ENCODE measurements at regions not wholly inside any gene's neighbourhood (a gene's known extent, or its start where the extent isn't known, plus 50 kb on each side); places are given as distances from the start of the nearest gene placed in this dataset.
"Not testable (repeated sequence)": the region's sequence is repeated elsewhere in the genome, so short reads cannot be mapped to it uniquely, and the experiment has no call there.

GRCh38 chr13:47892374-47892773, 108.7 kb downstream of the SUCLA2 start:
- no peak for DNase-seq

- DNase-seq, result no peak
These were observed 110.8 kb downstream of the SUCLA2 start for GRCh38 chr13:47890146-47890814.

- DNase-seq, result no peak
These were observed 114.8 kb downstream of the SUCLA2 start for GRCh38 chr13:47886314-47886713.

DNA sequence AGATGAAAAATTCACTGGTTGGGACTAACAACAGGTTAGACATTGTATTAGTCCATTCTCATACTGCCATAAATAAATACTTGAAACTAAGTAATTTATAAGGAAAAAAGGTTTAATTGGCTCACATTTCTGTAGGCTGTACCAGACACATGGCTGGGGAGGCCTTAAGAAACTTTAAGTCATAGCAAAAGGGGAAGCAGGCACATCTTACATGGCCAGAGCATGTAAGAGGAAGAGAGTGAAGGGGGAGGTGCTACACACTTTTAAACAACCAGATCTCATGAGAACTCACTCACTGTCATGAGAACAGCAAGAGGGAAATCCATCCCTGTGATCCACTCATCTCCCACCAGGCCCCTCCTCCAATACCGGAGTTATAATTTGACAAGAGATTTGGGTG, 125.9 kb downstream of the SUCLA2 start:
- no peak for DNase-seq

DNA sequence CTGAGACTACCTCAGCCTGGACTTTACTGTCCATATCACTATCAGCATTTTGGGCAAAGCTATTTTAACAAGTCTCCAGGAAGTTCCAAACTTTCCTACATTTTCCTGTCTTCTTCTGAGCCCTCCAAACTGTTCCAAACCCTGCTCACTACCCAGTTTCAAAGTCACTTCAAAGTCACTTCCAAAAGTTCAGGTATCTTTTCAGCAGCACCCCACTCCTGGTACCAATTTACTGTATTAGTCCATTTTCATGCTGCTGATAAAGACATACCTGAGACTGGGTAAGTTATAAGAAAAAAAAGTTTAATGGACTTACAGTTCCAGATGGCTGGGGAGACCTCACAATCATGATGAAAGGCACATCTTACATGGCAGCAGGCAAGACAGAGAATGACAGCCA, 127.1 kb downstream of the SUCLA2 start:
- not testable (repeated sequence) for DNase-seq

GRCh38 chr13:47873319-47873718, 127.8 kb downstream of the SUCLA2 start:
- DNase-seq, result not testable (repeated sequence)

DNA sequence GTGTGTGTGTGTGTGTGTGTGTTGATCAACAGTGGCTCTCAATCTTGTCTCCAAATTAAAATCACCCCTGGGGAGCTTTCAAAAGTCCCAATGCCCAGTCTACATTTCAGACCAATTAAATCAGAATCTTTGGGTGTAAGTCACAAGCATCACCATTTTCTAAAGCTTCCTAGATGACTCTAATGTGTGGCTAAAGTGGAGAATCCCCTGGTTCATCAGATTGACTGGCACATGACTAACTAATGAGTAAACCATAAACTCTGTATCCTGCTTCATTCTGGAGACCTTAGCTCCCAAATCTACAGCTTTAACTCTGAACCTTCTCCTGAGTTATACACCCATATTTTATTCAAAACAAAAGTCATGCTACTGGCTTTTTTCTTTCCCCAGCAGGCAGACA, 131.3 kb downstream of the SUCLA2 start:
- no peak for DNase-seq

DNA sequence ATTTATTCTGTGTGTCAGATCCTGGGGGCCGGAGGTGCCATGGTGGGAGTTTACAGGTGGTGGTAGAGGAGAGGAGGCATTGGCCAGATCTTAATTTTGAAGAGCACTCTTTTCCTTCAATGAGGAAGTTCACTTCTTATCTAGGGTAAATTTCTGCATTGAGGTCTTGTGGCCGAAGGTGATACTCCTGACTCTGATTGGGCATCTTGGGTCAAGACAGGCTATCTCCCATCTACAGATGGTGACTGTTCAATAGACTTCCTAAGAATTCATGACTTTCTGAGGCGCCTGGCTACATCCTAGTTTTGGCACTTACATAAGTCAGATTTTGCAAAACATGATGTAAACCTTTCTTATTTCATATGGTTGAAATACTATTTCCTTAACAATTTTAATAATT, 135.2 kb downstream of the SUCLA2 start:
- no peak for DNase-seq

DNA sequence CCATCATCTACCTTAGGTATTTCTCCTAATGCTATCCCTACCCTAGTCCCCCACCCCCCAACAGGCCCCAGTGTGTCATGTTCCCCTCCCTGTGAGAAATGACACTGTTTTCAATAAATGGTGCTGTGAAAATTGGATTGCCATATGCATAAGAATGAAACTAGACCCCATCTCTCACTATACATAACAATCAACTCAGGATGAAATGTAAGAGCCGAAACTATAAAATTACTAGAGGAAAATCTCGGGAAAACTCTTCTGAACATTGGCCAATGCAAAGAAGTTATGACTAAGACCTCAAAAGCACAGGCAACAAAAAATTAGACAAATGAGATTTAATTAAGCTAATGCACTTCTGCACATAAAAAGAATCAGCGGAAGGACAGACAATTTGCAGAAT, 138.2 kb downstream of the SUCLA2 start:
- DNase-seq, result no peak

DNA sequence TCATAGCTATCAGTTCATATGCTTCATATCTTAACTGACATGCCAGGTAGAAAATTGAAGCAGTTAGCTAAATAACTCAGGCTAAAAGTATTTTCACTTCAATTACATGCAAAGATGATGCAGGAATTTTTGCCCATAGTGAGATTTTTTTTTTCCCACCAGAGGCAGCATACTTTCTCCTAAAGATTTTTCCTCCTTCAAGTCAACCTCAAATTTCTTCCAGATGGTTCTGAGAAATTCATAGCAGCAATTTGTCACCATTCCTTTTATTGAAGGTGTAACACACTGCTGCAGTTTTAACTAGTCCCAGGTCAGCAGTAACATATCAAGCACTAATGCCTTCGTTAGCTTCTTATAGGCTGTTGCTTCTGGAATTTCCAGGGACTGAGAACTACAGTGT, 141.9 kb downstream of the SUCLA2 start:
- no peak for DNase-seq

GRCh38 chr13:47858042-47859025, 142.7 kb downstream of the SUCLA2 start:
- no peak for DNase-seq

GRCh38 chr13:47853236-47853635, 147.8 kb downstream of the SUCLA2 start:
- DNase-seq, result no peak

DNA sequence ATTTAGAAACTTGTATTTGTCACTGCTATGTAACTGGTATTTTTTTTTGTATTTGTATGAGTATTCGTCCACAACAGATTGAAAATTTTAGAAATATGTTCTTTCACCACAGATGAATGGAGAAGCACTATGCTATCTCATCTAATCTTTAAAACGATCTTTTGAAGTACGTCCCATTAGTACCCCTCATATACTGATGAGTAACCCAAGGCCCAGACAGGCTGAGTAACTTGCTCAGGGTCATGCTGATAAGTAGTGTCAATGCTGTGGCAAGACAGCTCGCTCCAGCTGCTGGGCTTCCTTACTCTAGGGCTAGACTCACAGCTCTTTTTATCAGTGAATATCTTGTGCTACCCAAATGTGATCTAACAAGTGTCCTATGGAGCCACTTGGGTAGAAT, 154.2 kb downstream of the SUCLA2 start:
- no peak for DNase-seq

DNA sequence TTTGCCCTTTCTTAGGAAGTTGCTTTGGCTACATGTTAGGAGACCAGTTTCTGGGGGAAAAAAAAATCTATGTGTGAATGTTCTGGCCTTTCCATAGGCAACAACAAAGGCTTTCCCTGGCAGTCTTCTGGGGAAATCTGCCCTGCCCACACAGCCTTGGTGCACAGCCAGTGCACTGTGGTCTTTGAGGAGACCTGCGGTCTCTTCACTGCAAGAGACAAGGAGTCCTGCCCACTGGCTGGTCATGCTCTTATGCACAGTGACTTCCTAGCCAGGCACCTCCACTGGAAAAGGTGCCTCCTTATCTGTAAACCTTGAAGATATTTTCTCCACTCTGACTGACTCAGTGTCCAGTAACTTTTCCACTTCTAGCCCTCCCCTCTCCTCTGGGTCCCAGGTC, 155.1 kb downstream of the SUCLA2 start:
- DNase-seq, result no peak

DNA sequence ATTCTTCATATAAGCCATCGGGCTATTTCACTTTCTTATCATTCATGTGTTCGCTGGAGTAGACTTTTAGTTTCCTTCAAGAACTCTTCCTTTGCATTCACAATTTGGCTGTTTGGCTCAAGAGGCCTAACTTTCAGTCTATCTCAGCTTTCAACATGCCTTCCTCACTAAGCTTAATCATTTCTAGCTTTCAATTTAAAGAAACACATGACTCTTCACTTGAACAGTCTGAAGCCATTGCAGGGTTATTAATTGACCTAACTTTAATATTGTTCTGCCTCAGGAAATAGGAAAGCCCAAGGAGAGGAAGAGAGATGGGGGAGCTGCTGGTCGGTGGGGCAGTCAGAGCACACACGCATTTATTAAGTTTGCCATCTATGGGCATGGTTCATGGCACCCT, 158.1 kb downstream of the SUCLA2 start:
- no peak for DNase-seq

GRCh38 chr13:47841151-47841550, 159.9 kb downstream of the SUCLA2 start:
- no peak for DNase-seq

DNA sequence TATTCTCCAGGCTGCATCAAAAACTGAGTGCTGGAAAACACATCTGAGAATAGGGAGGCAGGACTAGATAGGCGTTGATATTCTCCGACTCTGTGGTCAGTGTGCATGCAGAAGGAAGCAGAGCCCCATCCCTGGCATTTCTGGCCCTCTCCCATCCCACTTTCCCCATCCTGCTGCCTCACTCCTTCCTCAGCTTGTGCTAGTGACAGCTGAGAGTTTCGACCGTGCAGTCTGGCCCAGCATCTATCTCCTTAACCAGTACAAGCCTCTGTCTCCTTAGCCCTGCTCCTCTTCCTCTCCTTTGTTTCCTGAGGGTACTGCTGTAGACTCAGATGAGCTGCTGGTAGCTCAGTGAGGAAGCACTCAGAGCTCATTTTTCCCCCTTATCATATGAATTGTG, 163.2 kb downstream of the SUCLA2 start:
- no peak for DNase-seq

GRCh38 chr13:47837104-47837880, 163.8 kb downstream of the SUCLA2 start:
- no peak for DNase-seq

DNA sequence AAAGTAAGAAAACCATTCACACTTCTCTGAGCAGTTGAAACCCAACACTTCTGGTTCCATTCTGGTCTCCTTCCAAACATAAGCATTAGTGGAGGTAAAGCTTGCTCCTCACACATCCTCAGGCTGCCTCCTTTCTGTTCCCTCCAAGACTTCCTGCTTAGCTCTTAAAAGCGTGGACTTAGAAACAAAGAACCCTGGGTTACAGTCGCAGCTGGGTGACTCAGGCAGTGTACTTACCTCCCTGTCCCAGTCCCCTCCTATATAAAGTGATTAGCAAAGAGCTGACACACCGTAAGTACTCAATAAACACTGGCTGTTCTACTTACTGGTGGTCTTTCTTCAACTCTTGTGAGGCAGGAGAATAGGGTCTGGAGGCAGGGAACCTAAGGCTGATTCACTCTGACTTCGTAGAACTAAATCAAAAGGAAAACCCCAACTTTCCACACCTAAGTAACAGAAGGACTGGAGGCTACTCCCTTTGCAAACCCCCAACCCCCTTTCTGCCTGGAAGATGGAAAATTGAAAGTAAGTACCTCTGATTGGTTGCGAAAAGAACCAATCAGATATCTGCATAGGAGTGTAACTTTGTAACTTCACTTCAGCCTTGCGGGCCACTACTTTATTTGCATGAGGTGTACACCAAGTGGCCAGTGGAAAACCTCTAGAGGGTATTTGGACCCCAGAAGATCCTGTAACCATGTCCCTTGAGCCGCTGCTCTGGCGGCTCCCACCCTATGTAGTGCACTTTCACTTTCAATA, 165.4 kb downstream of the SUCLA2 start:
- DNase-seq, result no peak

DNA sequence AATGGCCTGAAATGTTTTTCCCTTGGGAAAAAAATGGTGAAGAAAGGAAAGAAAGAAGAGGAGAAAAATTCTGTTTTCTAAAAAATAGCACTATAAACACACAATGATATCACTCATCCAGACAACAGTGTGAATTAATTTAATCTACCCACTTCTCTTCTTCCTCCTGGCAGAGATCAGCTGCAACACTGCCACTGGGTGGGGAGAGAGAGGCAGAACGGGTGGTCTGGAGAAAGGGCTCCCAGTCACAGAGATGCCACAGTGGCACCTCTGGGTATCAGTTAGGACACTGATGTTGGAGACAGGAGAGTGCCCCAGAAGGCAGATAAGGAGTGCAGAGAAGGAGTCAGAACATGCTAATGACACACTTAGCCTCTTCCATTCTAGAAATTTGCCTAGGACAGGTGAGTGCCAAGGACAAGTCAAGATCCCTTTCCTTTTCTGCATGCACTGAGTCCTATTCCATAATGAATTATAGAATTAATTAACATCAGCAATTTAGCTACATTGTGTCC, 168.6 kb downstream of the SUCLA2 start:
- DNase-seq, result no peak

DNA sequence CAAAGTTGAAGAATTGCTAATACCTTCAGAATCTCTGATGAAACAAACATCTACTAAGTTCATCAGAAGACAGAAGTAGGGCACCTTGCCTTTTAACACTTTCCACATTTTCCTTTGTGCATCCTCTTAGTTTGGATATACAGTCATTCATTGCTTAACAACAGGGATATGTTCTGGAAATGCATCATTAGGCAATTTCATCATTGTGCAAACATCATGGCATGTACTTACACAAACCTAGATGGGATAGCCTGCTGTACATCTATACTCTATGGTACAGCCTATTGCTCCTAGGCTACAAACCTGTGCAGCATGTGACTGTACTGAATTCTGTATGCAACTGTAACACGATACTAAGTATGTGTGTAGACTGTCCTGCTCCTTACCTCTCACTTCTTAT, 169.8 kb downstream of the SUCLA2 start:
- DNase-seq, result no peak

- DNase-seq, result no peak
These were observed 171.4 kb downstream of the SUCLA2 start for GRCh38 chr13:47829690-47830089.

Measured in NCI-H146 (cell line).